Stomach (tissue), 4 donors: ENCODE measurements at regions not wholly inside any gene's neighbourhood (a gene's known extent, or its start where the extent isn't known, plus 50 kb on each side); places are given as distances from the start of the nearest gene placed in this dataset.

Source experiments
- EP300 ChIP-seq: sonication (generic); formaldehyde crosslinking; IDR thresholded peaks from one replicate; pipeline ENCODE4 v1.6.1; 2017; ENCODE audit warnings: antibody characterized with exemption
- POLR2A ChIP-seq, 4 donors: fragments of 450-650 bp; IDR thresholded peaks; one replicate each; pipeline ENCODE4 v1.6.1; 2016; ENCODE audit warnings: antibody characterized with exemption in 4 of 4, control low read depth in 2 of 4, mild to moderate bottlenecking in 1 of 4, moderate library complexity in 1 of 4
- POLR2AphosphoS5 ChIP-seq, 3 donors: sonication (generic); formaldehyde crosslinking; IDR thresholded peaks; one replicate each; pipeline ENCODE4 v1.6.1; 2016; ENCODE audit warnings: antibody characterized with exemption in 3 of 3
- TF ChIP-seq, protein P1 (sequence below), 7 experiments: fragments of 450-650 bp in 4 of 7; fragments of 200-600 bp in 3 of 7; sonication (generic) in 3 of 7; IDR thresholded peaks; one replicate each; pipeline ENCODE4 v1.5.1; 2016 to 2019; ENCODE audit warnings: antibody characterized with exemption in 7 of 7, control low read depth in 2 of 7, mild to moderate bottlenecking in 1 of 7

GRCh38 chr7:84817016-84817415, 369.8 kb downstream of the SEMA3D start:
- TF ChIP-seq, protein P1, sequence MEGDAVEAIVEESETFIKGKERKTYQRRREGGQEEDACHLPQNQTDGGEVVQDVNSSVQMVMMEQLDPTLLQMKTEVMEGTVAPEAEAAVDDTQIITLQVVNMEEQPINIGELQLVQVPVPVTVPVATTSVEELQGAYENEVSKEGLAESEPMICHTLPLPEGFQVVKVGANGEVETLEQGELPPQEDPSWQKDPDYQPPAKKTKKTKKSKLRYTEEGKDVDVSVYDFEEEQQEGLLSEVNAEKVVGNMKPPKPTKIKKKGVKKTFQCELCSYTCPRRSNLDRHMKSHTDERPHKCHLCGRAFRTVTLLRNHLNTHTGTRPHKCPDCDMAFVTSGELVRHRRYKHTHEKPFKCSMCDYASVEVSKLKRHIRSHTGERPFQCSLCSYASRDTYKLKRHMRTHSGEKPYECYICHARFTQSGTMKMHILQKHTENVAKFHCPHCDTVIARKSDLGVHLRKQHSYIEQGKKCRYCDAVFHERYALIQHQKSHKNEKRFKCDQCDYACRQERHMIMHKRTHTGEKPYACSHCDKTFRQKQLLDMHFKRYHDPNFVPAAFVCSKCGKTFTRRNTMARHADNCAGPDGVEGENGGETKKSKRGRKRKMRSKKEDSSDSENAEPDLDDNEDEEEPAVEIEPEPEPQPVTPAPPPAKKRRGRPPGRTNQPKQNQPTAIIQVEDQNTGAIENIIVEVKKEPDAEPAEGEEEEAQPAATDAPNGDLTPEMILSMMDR (IDR thresholded peaks at IDR 0.05): no peak
- no peak for TF ChIP-seq POLR2A (IDR thresholded peaks at IDR 0.05)
- TF ChIP-seq POLR2AphosphoS5 (IDR thresholded peaks at IDR 0.05): no peak
- no peak for TF ChIP-seq EP300
